ENCODE measurements at regions not wholly inside any gene's neighbourhood (a gene's known extent, or its start where the extent isn't known, plus 50 kb on each side); places are given as distances from the start of the nearest gene placed in this dataset.

DNA sequence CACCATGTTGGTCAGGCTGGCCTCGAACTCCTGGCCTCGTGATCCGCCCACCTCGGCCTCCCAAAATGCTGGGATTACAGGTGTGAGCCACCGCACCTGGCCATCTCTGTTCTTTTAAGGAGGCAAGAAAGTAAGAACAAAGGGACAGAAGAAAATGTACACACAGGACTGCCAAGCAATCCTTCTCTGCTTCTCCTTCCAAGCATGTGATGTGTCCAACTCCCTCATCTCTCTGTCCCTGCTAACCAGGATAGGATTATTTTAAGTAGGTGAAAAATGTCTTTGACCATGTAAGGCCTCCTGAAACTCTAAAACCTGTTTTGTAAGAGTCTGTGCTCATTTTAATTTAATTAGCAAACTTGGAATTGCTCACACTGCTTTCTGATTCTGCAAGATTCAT, 89.3 kb upstream of the ATL2 start:
- TF ChIP-seq POLR2AphosphoS5 (IDR thresholded peaks at IDR 0.05; ENCODE audit: insufficient read depth, low read depth, low read length) (no peak), MYC (IDR thresholded peaks at IDR 0.05; ENCODE audit: low read depth, low read length) (no peak), EZH2 (IDR thresholded peaks at IDR 0.05; ENCODE audit: borderline replicate concordance, low read depth, low read length, severe bottlenecking) (no peak), GATA2 (IDR thresholded peaks at IDR 0.05; ENCODE audit: insufficient read depth, insufficient read length, low read depth, low read length) (no peak), POLR2A (IDR thresholded peaks at IDR 0.05; ENCODE audit: low read depth, low read length) (no peak), FOS (IDR thresholded peaks at IDR 0.05; ENCODE audit: borderline replicate concordance, insufficient read depth, low read length) (no peak)
- TF ChIP-seq, protein P1, sequence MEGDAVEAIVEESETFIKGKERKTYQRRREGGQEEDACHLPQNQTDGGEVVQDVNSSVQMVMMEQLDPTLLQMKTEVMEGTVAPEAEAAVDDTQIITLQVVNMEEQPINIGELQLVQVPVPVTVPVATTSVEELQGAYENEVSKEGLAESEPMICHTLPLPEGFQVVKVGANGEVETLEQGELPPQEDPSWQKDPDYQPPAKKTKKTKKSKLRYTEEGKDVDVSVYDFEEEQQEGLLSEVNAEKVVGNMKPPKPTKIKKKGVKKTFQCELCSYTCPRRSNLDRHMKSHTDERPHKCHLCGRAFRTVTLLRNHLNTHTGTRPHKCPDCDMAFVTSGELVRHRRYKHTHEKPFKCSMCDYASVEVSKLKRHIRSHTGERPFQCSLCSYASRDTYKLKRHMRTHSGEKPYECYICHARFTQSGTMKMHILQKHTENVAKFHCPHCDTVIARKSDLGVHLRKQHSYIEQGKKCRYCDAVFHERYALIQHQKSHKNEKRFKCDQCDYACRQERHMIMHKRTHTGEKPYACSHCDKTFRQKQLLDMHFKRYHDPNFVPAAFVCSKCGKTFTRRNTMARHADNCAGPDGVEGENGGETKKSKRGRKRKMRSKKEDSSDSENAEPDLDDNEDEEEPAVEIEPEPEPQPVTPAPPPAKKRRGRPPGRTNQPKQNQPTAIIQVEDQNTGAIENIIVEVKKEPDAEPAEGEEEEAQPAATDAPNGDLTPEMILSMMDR (IDR thresholded peaks at IDR 0.05; ENCODE audit: extremely low read depth in 1 of 2, insufficient read depth in 1 of 2, low read depth in 1 of 2, low read length in 2 of 2), result no peak
- TF ChIP-seq, protein P2, sequence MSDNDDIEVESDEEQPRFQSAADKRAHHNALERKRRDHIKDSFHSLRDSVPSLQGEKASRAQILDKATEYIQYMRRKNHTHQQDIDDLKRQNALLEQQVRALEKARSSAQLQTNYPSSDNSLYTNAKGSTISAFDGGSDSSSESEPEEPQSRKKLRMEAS (IDR thresholded peaks at IDR 0.05; ENCODE audit: insufficient read depth, insufficient read length), result no peak
